ENCODE measurements at regions not wholly inside any gene's neighbourhood (a gene's known extent, or its start where the extent isn't known, plus 50 kb on each side); places are given as distances from the start of the nearest gene placed in this dataset.

- no peak overlapping the region for H3K9ac ChIP-seq (ENCODE audit: low read depth, low read length)
Observed at GRCh38 chr3:135706758-135707375, 258.7 kb upstream of the PPP2R3A start.

GRCh38 chr3:135719449-135719848 lies 246.1 kb upstream of the PPP2R3A start:
- Histone ChIP-seq H3K4me3 (ENCODE audit: low read depth, low read length) (no peak overlapping the region), H3K36me3 (ENCODE audit: control insufficient read depth, insufficient read depth, low read length) (no peaks in the 10 kb centered on the region), H3K27me3 (ENCODE audit: control insufficient read depth, insufficient read depth, low read length) (no peaks in the 10 kb centered on the region), H3K4me1 (ENCODE audit: control insufficient read depth, insufficient read depth, low read length) (peaks cover 2% of the 10 kb centered on the region), H3K9me3 (ENCODE audit: control insufficient read depth, insufficient read depth, low read length) (no peaks in the 10 kb centered on the region), H3K9ac (ENCODE audit: low read depth, low read length) (no peak overlapping the region)

More at GRCh38 chr3:135706758-135707375, 258.7 kb upstream of the PPP2R3A start:
- Histone ChIP-seq H3K27me3 (ENCODE audit: control insufficient read depth, insufficient read depth, low read length) (no peaks in the 10 kb centered on the region), H3K36me3 (ENCODE audit: control insufficient read depth, insufficient read depth, low read length) (no peaks in the 10 kb centered on the region), H3K9me3 (ENCODE audit: control insufficient read depth, insufficient read depth, low read length) (no peaks in the 10 kb centered on the region), H3K4me1 (ENCODE audit: control insufficient read depth, insufficient read depth, low read length) (no peaks in the 10 kb centered on the region), H3K4me3 (ENCODE audit: low read depth, low read length) (no peak overlapping the region)

GRCh38 chr3:135728007-135728721 lies 237.4 kb upstream of the PPP2R3A start:
- Histone ChIP-seq H3K9me3 (ENCODE audit: control insufficient read depth, insufficient read depth, low read length) (peaks cover 3% of the 10 kb centered on the region), H3K4me3 (ENCODE audit: low read depth, low read length) (no peak overlapping the region), H3K36me3 (ENCODE audit: control insufficient read depth, insufficient read depth, low read length) (no peaks in the 10 kb centered on the region), H3K9ac (ENCODE audit: low read depth, low read length) (no peak overlapping the region), H3K4me1 (ENCODE audit: control insufficient read depth, insufficient read depth, low read length) (no peaks in the 10 kb centered on the region), H3K27me3 (ENCODE audit: control insufficient read depth, insufficient read depth, low read length) (no peaks in the 10 kb centered on the region)

GRCh38 chr3:135731546-135731945 lies 234.0 kb upstream of the PPP2R3A start:
- Histone ChIP-seq H3K4me1 (ENCODE audit: control insufficient read depth, insufficient read depth, low read length) (no peaks in the 10 kb centered on the region), H3K9me3 (ENCODE audit: control insufficient read depth, insufficient read depth, low read length) (peaks cover 3% of the 10 kb centered on the region), H3K4me3 (ENCODE audit: low read depth, low read length) (no peak overlapping the region), H3K9ac (ENCODE audit: low read depth, low read length) (no peak overlapping the region), H3K27me3 (ENCODE audit: control insufficient read depth, insufficient read depth, low read length) (no peaks in the 10 kb centered on the region), H3K36me3 (ENCODE audit: control insufficient read depth, insufficient read depth, low read length) (no peaks in the 10 kb centered on the region)

GRCh38 chr3:135736740-135737139 lies 228.8 kb upstream of the PPP2R3A start:
- Histone ChIP-seq H3K4me3 (ENCODE audit: low read depth, low read length) (no peak overlapping the region), H3K27me3 (ENCODE audit: control insufficient read depth, insufficient read depth, low read length) (no peaks in the 10 kb centered on the region), H3K9me3 (ENCODE audit: control insufficient read depth, insufficient read depth, low read length) (no peaks in the 10 kb centered on the region), H3K36me3 (ENCODE audit: control insufficient read depth, insufficient read depth, low read length) (no peaks in the 10 kb centered on the region), H3K9ac (ENCODE audit: low read depth, low read length) (no peak overlapping the region), H3K4me1 (ENCODE audit: control insufficient read depth, insufficient read depth, low read length) (peaks cover 3% of the 10 kb centered on the region)

DNA sequence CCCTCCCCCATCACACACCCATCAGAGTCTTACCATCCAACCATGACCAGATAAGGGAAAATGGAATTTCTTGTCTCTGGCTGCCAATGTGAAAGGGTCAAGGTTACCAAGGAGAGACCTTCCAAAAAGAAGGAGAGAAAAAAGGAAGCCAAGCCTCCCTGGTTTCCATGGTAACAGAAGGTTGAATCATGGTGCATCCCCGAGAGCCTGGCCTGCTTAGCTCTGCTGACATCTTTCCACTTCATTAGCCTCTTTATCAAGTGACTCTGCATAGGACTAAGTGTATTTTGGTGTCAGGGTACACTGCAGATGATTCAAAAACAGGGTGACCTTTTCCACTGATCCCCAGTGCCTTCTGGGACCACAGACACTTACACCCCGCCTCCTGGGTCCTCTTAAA lies 225.7 kb upstream of the PPP2R3A start:
- H3K36me3 ChIP-seq (ENCODE audit: control insufficient read depth, insufficient read depth, low read length): no peaks in the 10 kb centered on the region
- H3K27me3 ChIP-seq (ENCODE audit: control insufficient read depth, insufficient read depth, low read length): no peaks in the 10 kb centered on the region
- no peak overlapping the region for H3K4me3 ChIP-seq (ENCODE audit: low read depth, low read length)
- no peaks in the 10 kb centered on the region for H3K9me3 ChIP-seq (ENCODE audit: control insufficient read depth, insufficient read depth, low read length)
- H3K9ac ChIP-seq (ENCODE audit: low read depth, low read length): no peak overlapping the region
- peaks cover 3% of the 10 kb centered on the region for H3K4me1 ChIP-seq (ENCODE audit: control insufficient read depth, insufficient read depth, low read length)

- Histone ChIP-seq H3K4me3 (ENCODE audit: low read depth, low read length) (no peak overlapping the region), H3K27me3 (ENCODE audit: control insufficient read depth, insufficient read depth, low read length) (no peaks in the 10 kb centered on the region), H3K4me1 (ENCODE audit: control insufficient read depth, insufficient read depth, low read length) (peaks cover 3% of the 10 kb centered on the region), H3K36me3 (ENCODE audit: control insufficient read depth, insufficient read depth, low read length) (no peaks in the 10 kb centered on the region), H3K9ac (ENCODE audit: low read depth, low read length) (no peak overlapping the region), H3K9me3 (ENCODE audit: control insufficient read depth, insufficient read depth, low read length) (no peaks in the 10 kb centered on the region)
Observed at GRCh38 chr3:135740211-135740610, 225.3 kb upstream of the PPP2R3A start.

DNA sequence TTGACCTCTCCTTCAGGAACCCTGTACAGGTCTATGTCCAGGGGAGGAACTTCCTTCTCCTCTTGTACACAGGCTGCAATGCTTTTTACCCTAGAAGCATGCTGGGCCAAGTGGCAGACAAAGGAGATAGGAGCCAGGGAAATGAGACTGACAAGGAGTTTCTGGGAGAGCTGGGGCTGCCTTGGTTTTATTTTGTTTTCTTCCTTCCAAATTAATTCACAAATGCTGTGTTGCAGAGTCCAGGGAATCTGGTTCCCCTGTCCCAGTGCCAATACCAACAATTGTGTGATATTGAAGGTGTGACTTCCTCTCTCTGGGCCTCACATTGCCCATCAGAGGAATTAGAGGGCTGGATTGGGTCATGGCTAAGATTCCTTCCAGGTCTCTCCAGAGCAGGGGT lies 224.8 kb upstream of the PPP2R3A start:
- Histone ChIP-seq H3K4me1 (ENCODE audit: control insufficient read depth, insufficient read depth, low read length) (peaks cover 3% of the 10 kb centered on the region), H3K36me3 (ENCODE audit: control insufficient read depth, insufficient read depth, low read length) (no peaks in the 10 kb centered on the region), H3K4me3 (ENCODE audit: low read depth, low read length) (no peak overlapping the region), H3K9ac (ENCODE audit: low read depth, low read length) (no peak overlapping the region), H3K27me3 (ENCODE audit: control insufficient read depth, insufficient read depth, low read length) (no peaks in the 10 kb centered on the region), H3K9me3 (ENCODE audit: control insufficient read depth, insufficient read depth, low read length) (no peaks in the 10 kb centered on the region)

- H3K36me3 ChIP-seq (ENCODE audit: control insufficient read depth, insufficient read depth, low read length): no peaks in the 10 kb centered on the region
- H3K4me3 ChIP-seq (ENCODE audit: low read depth, low read length): no peak overlapping the region
- H3K4me1 ChIP-seq (ENCODE audit: control insufficient read depth, insufficient read depth, low read length): no peaks in the 10 kb centered on the region
- H3K27me3 ChIP-seq (ENCODE audit: control insufficient read depth, insufficient read depth, low read length): no peaks in the 10 kb centered on the region
- no peaks in the 10 kb centered on the region for H3K9me3 ChIP-seq (ENCODE audit: control insufficient read depth, insufficient read depth, low read length)
- H3K9ac ChIP-seq (ENCODE audit: low read depth, low read length): no peak overlapping the region
Observed at GRCh38 chr3:135751991-135752390, 213.5 kb upstream of the PPP2R3A start.

- no peaks in the 10 kb centered on the region for H3K9me3 ChIP-seq (ENCODE audit: control insufficient read depth, insufficient read depth, low read length)
- H3K4me3 ChIP-seq (ENCODE audit: low read depth, low read length): no peak overlapping the region
- H3K27me3 ChIP-seq (ENCODE audit: control insufficient read depth, insufficient read depth, low read length): no peaks in the 10 kb centered on the region
- no peaks in the 10 kb centered on the region for H3K4me1 ChIP-seq (ENCODE audit: control insufficient read depth, insufficient read depth, low read length)
- H3K36me3 ChIP-seq (ENCODE audit: control insufficient read depth, insufficient read depth, low read length): no peaks in the 10 kb centered on the region
- H3K9ac ChIP-seq (ENCODE audit: low read depth, low read length): no peak overlapping the region
Observed at GRCh38 chr3:135752851-135753250, 212.7 kb upstream of the PPP2R3A start.

GRCh38 chr3:135753506-135753905 lies 212.0 kb upstream of the PPP2R3A start:
- Histone ChIP-seq H3K9me3 (ENCODE audit: control insufficient read depth, insufficient read depth, low read length) (no peaks in the 10 kb centered on the region), H3K9ac (ENCODE audit: low read depth, low read length) (no peak overlapping the region), H3K4me3 (ENCODE audit: low read depth, low read length) (no peak overlapping the region), H3K27me3 (ENCODE audit: control insufficient read depth, insufficient read depth, low read length) (no peaks in the 10 kb centered on the region), H3K4me1 (ENCODE audit: control insufficient read depth, insufficient read depth, low read length) (no peaks in the 10 kb centered on the region), H3K36me3 (ENCODE audit: control insufficient read depth, insufficient read depth, low read length) (no peaks in the 10 kb centered on the region)

DNA sequence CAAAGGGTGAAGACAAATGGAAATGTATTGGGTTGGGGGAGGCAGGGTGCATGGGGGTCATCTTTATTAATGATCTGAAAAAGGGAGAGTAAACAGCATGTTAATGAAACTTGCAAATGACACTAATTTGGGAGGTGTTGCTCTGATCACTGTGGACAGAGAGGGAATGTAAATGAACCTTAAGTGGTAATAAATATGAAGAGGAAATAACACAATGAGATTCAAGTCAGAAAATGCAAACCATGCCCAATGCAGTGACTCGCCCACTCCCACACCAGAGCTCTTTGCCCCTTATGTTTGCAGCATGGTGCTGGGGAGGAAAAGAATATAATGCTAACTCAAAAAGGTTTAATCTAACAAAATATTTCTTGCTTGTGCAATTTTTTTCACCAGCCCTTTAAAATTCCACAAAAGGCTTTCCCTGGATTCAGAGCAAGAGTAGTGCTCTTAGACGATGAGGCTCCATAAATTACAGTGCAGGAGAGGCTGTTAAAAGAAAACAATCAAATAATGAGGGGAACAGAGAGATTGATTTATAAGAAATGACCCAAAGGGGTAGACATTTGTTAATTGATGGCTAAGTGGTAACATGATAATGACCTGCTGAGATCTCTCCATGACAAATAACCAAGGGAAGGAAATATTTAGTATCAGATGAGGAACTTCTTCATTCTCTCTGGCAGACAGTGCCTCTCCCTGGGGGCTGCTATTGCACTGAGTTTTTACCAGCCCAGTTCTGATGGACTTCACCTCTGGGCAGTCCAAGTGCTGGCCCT lies 210.0 kb upstream of the PPP2R3A start:
- Histone ChIP-seq H3K9ac (ENCODE audit: low read depth, low read length) (no peak overlapping the region), H3K36me3 (ENCODE audit: control insufficient read depth, insufficient read depth, low read length) (no peaks in the 10 kb centered on the region), H3K27me3 (ENCODE audit: control insufficient read depth, insufficient read depth, low read length) (no peaks in the 10 kb centered on the region), H3K4me1 (ENCODE audit: control insufficient read depth, insufficient read depth, low read length) (no peaks in the 10 kb centered on the region), H3K9me3 (ENCODE audit: control insufficient read depth, insufficient read depth, low read length) (no peaks in the 10 kb centered on the region), H3K4me3 (ENCODE audit: low read depth, low read length) (no peak overlapping the region)
